ENCODE measurements at regions not wholly inside any gene's neighbourhood (a gene's known extent, or its start where the extent isn't known, plus 50 kb on each side); places are given as distances from the start of the nearest gene placed in this dataset.

DNA sequence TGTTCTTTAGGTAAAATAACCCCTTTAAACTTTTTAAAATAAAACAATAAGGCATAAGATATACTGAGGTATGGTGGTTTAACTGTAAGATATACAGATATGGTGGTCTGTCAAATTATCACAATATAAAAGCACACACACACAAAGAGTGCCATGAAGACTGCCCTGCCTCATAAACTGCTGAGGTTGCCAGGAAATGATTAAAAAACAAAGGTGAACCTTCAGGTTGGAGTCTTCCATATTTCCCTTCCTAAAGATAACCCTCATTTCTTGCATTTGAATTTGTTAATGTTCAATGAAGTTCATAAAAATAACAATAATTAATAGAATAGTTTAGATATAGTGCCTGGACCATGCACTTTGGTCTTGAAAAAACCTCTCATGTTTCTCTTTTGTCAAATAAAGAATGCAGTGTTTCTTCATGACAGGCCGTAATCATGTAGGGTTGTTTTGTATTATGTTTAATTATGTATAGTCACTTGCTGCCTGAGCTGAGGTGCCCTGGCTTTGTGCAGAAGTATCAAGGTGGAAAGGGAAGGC, 123.6 kb upstream of the B3GALT2 start:
- Histone ChIP-seq H3K36me3 (ENCODE audit: control insufficient read depth, insufficient read depth, low read length) (no peaks in the 10 kb centered on the region), H3K4me1 (ENCODE audit: control insufficient read depth, insufficient read depth, low read length) (no peaks in the 10 kb centered on the region), H3K4me3 (ENCODE audit: low read depth, low read length) (no peak overlapping the region), H3K27me3 (ENCODE audit: control insufficient read depth, insufficient read depth, low read length) (no peaks in the 10 kb centered on the region), H3K9ac (ENCODE audit: low read depth, low read length) (no peak overlapping the region), H3K9me3 (ENCODE audit: control insufficient read depth, insufficient read depth, low read length) (no peaks in the 10 kb centered on the region)

DNA sequence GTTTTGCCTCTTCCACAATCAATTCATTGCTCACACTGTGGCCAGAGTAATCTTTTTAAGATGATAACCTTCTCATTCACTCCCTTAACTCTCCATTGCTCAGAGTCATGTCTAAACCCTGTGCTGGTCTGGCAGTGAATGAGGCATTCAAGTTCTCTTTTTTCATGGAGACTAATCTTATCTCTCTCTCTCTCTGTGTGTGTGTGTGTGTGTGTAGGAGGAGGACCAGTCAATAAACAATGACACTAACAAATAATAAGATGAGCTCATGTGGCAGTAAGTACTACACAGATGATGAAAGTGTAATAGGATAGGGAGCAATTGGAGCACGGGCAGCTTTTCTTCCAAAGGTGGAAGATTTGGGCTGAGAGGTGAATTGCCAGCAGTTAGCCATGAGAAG, 122.0 kb upstream of the B3GALT2 start:
- H3K9me3 ChIP-seq (ENCODE audit: control insufficient read depth, insufficient read depth, low read length): no peaks in the 10 kb centered on the region
- no peaks in the 10 kb centered on the region for H3K4me1 ChIP-seq (ENCODE audit: control insufficient read depth, insufficient read depth, low read length)
- H3K9ac ChIP-seq (ENCODE audit: low read depth, low read length): no peak overlapping the region
- H3K36me3 ChIP-seq (ENCODE audit: control insufficient read depth, insufficient read depth, low read length): no peaks in the 10 kb centered on the region
- no peak overlapping the region for H3K4me3 ChIP-seq (ENCODE audit: low read depth, low read length)
- H3K27me3 ChIP-seq (ENCODE audit: control insufficient read depth, insufficient read depth, low read length): no peaks in the 10 kb centered on the region

GRCh38 chr1:193306430-193306829, 120.0 kb upstream of the B3GALT2 start:
- H3K4me1 ChIP-seq (ENCODE audit: control insufficient read depth, insufficient read depth, low read length): no peaks in the 10 kb centered on the region
- H3K9me3 ChIP-seq (ENCODE audit: control insufficient read depth, insufficient read depth, low read length): no peaks in the 10 kb centered on the region
- no peak overlapping the region for H3K4me3 ChIP-seq (ENCODE audit: low read depth, low read length)
- no peak overlapping the region for H3K9ac ChIP-seq (ENCODE audit: low read depth, low read length)
- H3K36me3 ChIP-seq (ENCODE audit: control insufficient read depth, insufficient read depth, low read length): no peaks in the 10 kb centered on the region
- H3K27me3 ChIP-seq (ENCODE audit: control insufficient read depth, insufficient read depth, low read length): no peaks in the 10 kb centered on the region

Measured in iPS-15b (cell line).